Activated CD8-positive, alpha-beta T cell treated with anti-CD3 and anti-CD28 coated beads, Interleukin-2, amount 10 ng/mL, durations not matched to agents 7 days and 5 days (primary cell): ENCODE measurements at regions not wholly inside any gene's neighbourhood (a gene's known extent, or its start where the extent isn't known, plus 50 kb on each side); places are given as distances from the start of the nearest gene placed in this dataset.
"Not testable (repeated sequence)": the region's sequence is repeated elsewhere in the genome, so short reads cannot be mapped to it uniquely, and the experiment has no call there.

Experiments
- ATAC-seq: fragments of 150-1000 bp; cut with Tn5 transposase; one replicate; pipeline ENCODE4 v1.10.0; 2021; ENCODE audit warnings: moderate library complexity
- CTCF ChIA-PET: fragments of 350-600 bp; sonication (Branson Sonifier 250); formaldehyde crosslinking; loops from one replicate; lab custom pipeline; 2021; ENCODE audit warnings: antibody characterized with exemption; lab: Charles Lee
- POLR2A ChIA-PET: fragments of 350-600 bp; sonication (Branson Sonifier 250); formaldehyde crosslinking; loops from one replicate; lab custom pipeline; 2021; ENCODE audit warnings: antibody characterized with exemption; lab: Charles Lee
- DNase-seq: peaks from one replicate; pipeline ENCODE4 v3.0.0-alpha.2; 2020
- H3K27ac Mint-ChIP-seq: one replicate; pipeline ENCODE4 v1.8.0; 2021; ENCODE audit warnings: mild to moderate bottlenecking, mixed read lengths
- H3K27me3 Mint-ChIP-seq: one replicate; pipeline ENCODE4 v1.8.0; 2021; ENCODE audit warnings: low read depth, mixed read lengths
- H3K36me3 Mint-ChIP-seq: one replicate; pipeline ENCODE4 v1.8.0; 2021; ENCODE audit warnings: low read depth, mixed read lengths
- H3K4me1 Mint-ChIP-seq: one replicate; pipeline ENCODE4 v1.8.0; 2021; ENCODE audit warnings: low read depth, mixed read lengths
- H3K4me3 Mint-ChIP-seq: one replicate; pipeline ENCODE4 v1.8.0; 2021; ENCODE audit warnings: mild to moderate bottlenecking, mixed read lengths
- H3K9me3 Mint-ChIP-seq: one replicate; pipeline ENCODE4 v1.8.0; 2022; ENCODE audit warnings: mixed read lengths; ENCODE audit not compliant: insufficient read depth

GRCh38 chr4:57763070-57763469 is 652.9 kb upstream of the IGFBP7 start:
- Mint-ChIP-seq H3K36me3 (no peaks in the 10 kb centered on the region), H3K4me1 (no peaks in the 10 kb centered on the region), H3K27me3 (no peaks in the 10 kb centered on the region), H3K27ac (no peak overlapping the region), H3K9me3 (no peaks in the 10 kb centered on the region), H3K4me3 (no peak overlapping the region)
- CTCF ChIA-PET = no interaction called here
- DNase-seq = no peak
- ATAC-seq = no peak
- POLR2A ChIA-PET = no interaction called here

- DNase-seq (no peak), ATAC-seq (no peak)
- ChIA-PET CTCF (no interaction called here), POLR2A (no interaction called here)
- H3K27me3 Mint-ChIP-seq = no peaks in the 10 kb centered on the region
- no peaks in the 10 kb centered on the region for H3K9me3 Mint-ChIP-seq
- no peak overlapping the region for H3K27ac Mint-ChIP-seq
- H3K4me3 Mint-ChIP-seq = no peak overlapping the region
- no peaks in the 10 kb centered on the region for H3K36me3 Mint-ChIP-seq
- no peaks in the 10 kb centered on the region for H3K4me1 Mint-ChIP-seq
Observed at GRCh38 chr4:57740625-57741190, 630.5 kb upstream of the IGFBP7 start.

GRCh38 chr4:57736781-57737180 is 626.6 kb upstream of the IGFBP7 start:
- POLR2A ChIA-PET = no interaction called here
- no peak overlapping the region for H3K4me3 Mint-ChIP-seq
- DNase-seq (no peak), ATAC-seq (no peak)
- H3K4me1 Mint-ChIP-seq = no peaks in the 10 kb centered on the region
- H3K27me3 Mint-ChIP-seq = no peaks in the 10 kb centered on the region
- CTCF ChIA-PET = no interaction called here
- peaks cover 4% of the 10 kb centered on the region for H3K9me3 Mint-ChIP-seq
- H3K36me3 Mint-ChIP-seq = no peaks in the 10 kb centered on the region
- H3K27ac Mint-ChIP-seq = no peak overlapping the region

GRCh38 chr4:57734104-57734670 is 624.0 kb upstream of the IGFBP7 start:
- H3K4me3 Mint-ChIP-seq = no peak overlapping the region
- no peak for ATAC-seq
- peaks cover 4% of the 10 kb centered on the region for H3K9me3 Mint-ChIP-seq
- no peaks in the 10 kb centered on the region for H3K4me1 Mint-ChIP-seq
- no peak overlapping the region for H3K27ac Mint-ChIP-seq
- no peaks in the 10 kb centered on the region for H3K27me3 Mint-ChIP-seq
- ChIA-PET POLR2A (no interaction called here), CTCF (no interaction called here)
- no peaks in the 10 kb centered on the region for H3K36me3 Mint-ChIP-seq
- DNase-seq = no peak

- H3K27ac Mint-ChIP-seq, H3K9me3 Mint-ChIP-seq, H3K36me3 Mint-ChIP-seq, DNase-seq, CTCF ChIA-PET, POLR2A ChIA-PET, H3K4me1 Mint-ChIP-seq, H3K4me3 Mint-ChIP-seq, H3K27me3 Mint-ChIP-seq, ATAC-seq: not testable (repeated sequence)
Observed at GRCh38 chr4:57729775-57730570, 619.8 kb upstream of the IGFBP7 start.

- no peak for DNase-seq
- no peak for ATAC-seq
- ChIA-PET CTCF (no interaction called here), POLR2A (no interaction called here)
- H3K4me1 Mint-ChIP-seq = no peaks in the 10 kb centered on the region
- H3K27me3 Mint-ChIP-seq = no peaks in the 10 kb centered on the region
- no peak overlapping the region for H3K27ac Mint-ChIP-seq
- H3K9me3 Mint-ChIP-seq = no peaks in the 10 kb centered on the region
- no peak overlapping the region for H3K4me3 Mint-ChIP-seq
- H3K36me3 Mint-ChIP-seq = no peaks in the 10 kb centered on the region
Observed at GRCh38 chr4:57726154-57726553, 616.0 kb upstream of the IGFBP7 start.

GRCh38 chr4:57719456-57719855 is 609.3 kb upstream of the IGFBP7 start:
- POLR2A ChIA-PET = no interaction called here

GRCh38 chr4:57714313-57714712 is 604.1 kb upstream of the IGFBP7 start:
- H3K27ac Mint-ChIP-seq, H3K36me3 Mint-ChIP-seq, H3K4me3 Mint-ChIP-seq, CTCF ChIA-PET, H3K9me3 Mint-ChIP-seq, H3K27me3 Mint-ChIP-seq, H3K4me1 Mint-ChIP-seq, DNase-seq, POLR2A ChIA-PET, ATAC-seq: not testable (repeated sequence)

More at GRCh38 chr4:57719456-57719855, 609.3 kb upstream of the IGFBP7 start:
- no peaks in the 10 kb centered on the region for H3K4me1 Mint-ChIP-seq
- no peaks in the 10 kb centered on the region for H3K27me3 Mint-ChIP-seq
- no peak overlapping the region for H3K27ac Mint-ChIP-seq
- no peak overlapping the region for H3K4me3 Mint-ChIP-seq
- DNase-seq (no peak), ATAC-seq (no peak)
- H3K36me3 Mint-ChIP-seq = no peaks in the 10 kb centered on the region
- CTCF ChIA-PET = no interaction called here
- no peaks in the 10 kb centered on the region for H3K9me3 Mint-ChIP-seq

- DNase-seq (no peak), ATAC-seq (no peak)
- CTCF ChIA-PET = no interaction called here
- Mint-ChIP-seq H3K9me3 (no peaks in the 10 kb centered on the region), H3K36me3 (no peaks in the 10 kb centered on the region), H3K4me3 (no peak overlapping the region), H3K4me1 (no peaks in the 10 kb centered on the region), H3K27me3 (no peaks in the 10 kb centered on the region), H3K27ac (no peak overlapping the region)
- POLR2A ChIA-PET = interaction anchor here (0.7 kb wide), 1 partner anchor 452 kb away, joined by 3 read pairs; no protein-coding TSS in a partner anchor
Observed at GRCh38 chr4:57710053-57710452, 599.9 kb upstream of the IGFBP7 start.

- ATAC-seq (no peak), DNase-seq (no peak)
- ChIA-PET POLR2A (no interaction called here), CTCF (no interaction called here)
- Mint-ChIP-seq H3K27ac (no peak overlapping the region), H3K27me3 (no peaks in the 10 kb centered on the region), H3K4me1 (no peaks in the 10 kb centered on the region), H3K4me3 (no peak overlapping the region), H3K36me3 (no peaks in the 10 kb centered on the region), H3K9me3 (no peaks in the 10 kb centered on the region)
Observed at GRCh38 chr4:57691370-57691769, 581.2 kb upstream of the IGFBP7 start.

GRCh38 chr4:57689693-57690205 is 579.6 kb upstream of the IGFBP7 start:
- no peaks in the 10 kb centered on the region for H3K27me3 Mint-ChIP-seq
- ChIA-PET CTCF (no interaction called here), POLR2A (no interaction called here)
- H3K9me3 Mint-ChIP-seq = no peaks in the 10 kb centered on the region
- ATAC-seq = no peak
- no peak overlapping the region for H3K4me3 Mint-ChIP-seq
- DNase-seq = no peak
- H3K36me3 Mint-ChIP-seq = no peaks in the 10 kb centered on the region
- H3K4me1 Mint-ChIP-seq = no peaks in the 10 kb centered on the region
- H3K27ac Mint-ChIP-seq = no peak overlapping the region

- POLR2A ChIA-PET = no interaction called here
- CTCF ChIA-PET = interaction anchor here (1.0 kb wide), 1 partner anchor 21 kb away, joined by 4 read pairs; no protein-coding TSS in a partner anchor
- no peak overlapping the region for H3K27ac Mint-ChIP-seq
- H3K36me3 Mint-ChIP-seq = no peaks in the 10 kb centered on the region
- no peak for DNase-seq
- H3K27me3 Mint-ChIP-seq = no peaks in the 10 kb centered on the region
- no peak for ATAC-seq
- H3K9me3 Mint-ChIP-seq = peaks cover 4% of the 10 kb centered on the region
- no peak overlapping the region for H3K4me3 Mint-ChIP-seq
- H3K4me1 Mint-ChIP-seq = no peaks in the 10 kb centered on the region
Observed at GRCh38 chr4:57682275-57682674, 572.1 kb upstream of the IGFBP7 start.
